Lung (tissue), 11 donors: ENCODE measurements at regions not wholly inside any gene's neighbourhood (a gene's known extent, or its start where the extent isn't known, plus 50 kb on each side); places are given as distances from the start of the nearest gene placed in this dataset.

ENCODE experiments used
- ATAC-seq: fragments of 200-7000 bp; cut with Tn5 transposase; one replicate; pipeline ENCODE4 v1.9.1; 2020; ENCODE audit warnings: moderate number of reproducible peaks; ENCODE audit not compliant: insufficient read depth, low FRiP score
- DNase-seq, 3 donors: peaks; one replicate each; pipeline ENCODE4 v3.0.0-alpha.2; 2013 to 2017
- H3K27ac ChIP-seq, 2 donors: one replicate each; pipeline ENCODE4 v1.5.1; 2013; ENCODE audit warnings: mild to moderate bottlenecking in 2 of 2, moderate library complexity in 2 of 2, control low read depth in 1 of 2, inconsistent platforms in 1 of 2, low read depth in 1 of 2, low read length in 1 of 2
- H3K27me3 ChIP-seq, 3 donors: one replicate each; pipeline ENCODE4 v1.5.1; 2013; ENCODE audit warnings: low read length in 2 of 3; ENCODE audit not compliant: control insufficient read depth in 3 of 3, insufficient read depth in 3 of 3
- H3K36me3 ChIP-seq, 4 donors: one replicate each; pipeline ENCODE4 v1.5.1; 2013; ENCODE audit warnings: low read length in 4 of 4, mild to moderate bottlenecking in 1 of 4, moderate library complexity in 1 of 4; ENCODE audit not compliant: control insufficient read depth in 4 of 4, insufficient read depth in 4 of 4
- H3K4me1 ChIP-seq, 5 donors: one replicate each; pipeline ENCODE4 v1.5.1; 2013; ENCODE audit warnings: low read length in 5 of 5, mild to moderate bottlenecking in 2 of 5, moderate library complexity in 1 of 5; ENCODE audit not compliant: control insufficient read depth in 5 of 5, insufficient read depth in 5 of 5
- H3K4me3 ChIP-seq: one replicate; pipeline ENCODE4 v1.5.1; 2013; ENCODE audit warnings: mild to moderate bottlenecking, control low read depth, moderate library complexity
- H3K9ac ChIP-seq, 2 donors: one replicate each; pipeline ENCODE4 v1.5.1; 2013; ENCODE audit warnings: low read length in 2 of 2, control low read depth in 1 of 2; ENCODE audit not compliant: insufficient read depth in 1 of 2
- H3K9me3 ChIP-seq, 4 donors: one replicate each; pipeline ENCODE4 v1.5.1; 2013; ENCODE audit warnings: low read length in 3 of 4, mild to moderate bottlenecking in 1 of 4, moderate library complexity in 1 of 4; ENCODE audit not compliant: control insufficient read depth in 4 of 4, insufficient read depth in 3 of 4
- WGBS, 2 donors: extraction: QIAGEN DNeasy Blood & Tissue Kit; methylation state at CpG; one replicate each; pipeline ENCODE4 v1.1.7; 2013; 5-methylcytosine and 5-hydroxymethylcytosine counted together
- TF ChIP-seq, protein P1 (sequence below): IDR thresholded peaks from 2 replicates; pipeline ENCODE4 v1.5.1; 2012; ENCODE audit warnings: mild to moderate bottlenecking; ENCODE audit errors: control extremely low read depth, extremely low read depth
- donor health status: control.
- donor health status: control.
- donor health status: Bipolar disorder and iron deficiency.
- donor health status: healthy.
- donor health status: DM: yes; HTN: yes; CAD: no.

- WGBS, 2 donors: 32% methylated on average over 5 of the region's 5 CpGs
- DNase-seq: no peak
Observed at GRCh38 chr1:36580524-36580923, 97.8 kb upstream of the CSF3R start.

GRCh38 chr1:36579039-36579438 is 96.3 kb upstream of the CSF3R start:
- Histone ChIP-seq H3K9ac (no peak overlapping the region), H3K36me3 (no peaks in the 10 kb centered on the region), H3K27ac (no peak overlapping the region), H3K4me3 (no peak overlapping the region), H3K27me3 (peaks cover 0 to 22% (median 0%) of the 10 kb centered on the region in 3 donors), H3K9me3 (no peaks in the 10 kb centered on the region), H3K4me1 (peaks cover 0 to 16% (median 0%) of the 10 kb centered on the region in 5 donors)
- ATAC-seq (no peak), DNase-seq (no peak)
- 68 to 73% methylated on average over 8 of the region's 8 CpGs for WGBS, 2 donors
- TF ChIP-seq, protein P1, sequence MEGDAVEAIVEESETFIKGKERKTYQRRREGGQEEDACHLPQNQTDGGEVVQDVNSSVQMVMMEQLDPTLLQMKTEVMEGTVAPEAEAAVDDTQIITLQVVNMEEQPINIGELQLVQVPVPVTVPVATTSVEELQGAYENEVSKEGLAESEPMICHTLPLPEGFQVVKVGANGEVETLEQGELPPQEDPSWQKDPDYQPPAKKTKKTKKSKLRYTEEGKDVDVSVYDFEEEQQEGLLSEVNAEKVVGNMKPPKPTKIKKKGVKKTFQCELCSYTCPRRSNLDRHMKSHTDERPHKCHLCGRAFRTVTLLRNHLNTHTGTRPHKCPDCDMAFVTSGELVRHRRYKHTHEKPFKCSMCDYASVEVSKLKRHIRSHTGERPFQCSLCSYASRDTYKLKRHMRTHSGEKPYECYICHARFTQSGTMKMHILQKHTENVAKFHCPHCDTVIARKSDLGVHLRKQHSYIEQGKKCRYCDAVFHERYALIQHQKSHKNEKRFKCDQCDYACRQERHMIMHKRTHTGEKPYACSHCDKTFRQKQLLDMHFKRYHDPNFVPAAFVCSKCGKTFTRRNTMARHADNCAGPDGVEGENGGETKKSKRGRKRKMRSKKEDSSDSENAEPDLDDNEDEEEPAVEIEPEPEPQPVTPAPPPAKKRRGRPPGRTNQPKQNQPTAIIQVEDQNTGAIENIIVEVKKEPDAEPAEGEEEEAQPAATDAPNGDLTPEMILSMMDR: no peak

More at GRCh38 chr1:36580524-36580923, 97.8 kb upstream of the CSF3R start:
- Histone ChIP-seq H3K36me3 (no peaks in the 10 kb centered on the region), H3K9me3 (no peaks in the 10 kb centered on the region), H3K4me3 (no peak overlapping the region), H3K9ac (no peak overlapping the region), H3K27ac (no peak overlapping the region), H3K27me3 (peaks cover 0 to 27% (median 0%) of the 10 kb centered on the region in 3 donors), H3K4me1 (peaks cover 0 to 16% (median 0%) of the 10 kb centered on the region in 5 donors)
- ATAC-seq: no peak
- TF ChIP-seq, protein P1: no peak

DNA sequence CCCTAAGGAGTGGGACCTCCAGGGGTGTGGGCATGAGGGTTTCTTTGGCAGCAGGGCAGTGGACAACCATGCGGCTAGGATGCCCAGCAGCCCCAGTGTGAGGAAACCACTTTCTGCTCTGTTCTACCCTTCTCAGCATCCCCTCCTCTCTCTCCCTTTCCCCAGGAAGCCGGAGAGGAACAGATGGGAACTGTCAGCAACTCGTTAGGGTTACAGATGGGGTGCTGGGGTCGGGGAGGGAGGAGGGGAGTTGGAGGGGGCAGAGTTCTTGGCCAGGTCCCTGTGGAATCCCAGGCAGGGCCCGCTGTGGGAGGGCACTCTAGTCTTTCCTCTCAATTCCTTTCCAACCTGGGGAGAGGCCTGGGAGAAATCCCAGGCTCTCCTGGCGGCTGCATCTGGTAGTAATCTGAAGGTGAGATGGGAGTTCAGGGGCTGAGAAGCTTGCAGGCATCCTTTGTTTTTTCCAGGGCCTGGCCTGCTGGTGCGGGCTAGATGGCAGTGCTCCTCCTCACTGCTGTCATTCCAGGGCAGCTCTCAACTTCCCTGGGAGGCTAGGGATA is 93.9 kb upstream of the CSF3R start:
- Histone ChIP-seq H3K9ac (no peak overlapping the region), H3K27me3 (peaks cover 0 to 28% (median 0%) of the 10 kb centered on the region in 3 donors), H3K27ac (no peak overlapping the region), H3K4me3 (no peak overlapping the region), H3K9me3 (no peaks in the 10 kb centered on the region), H3K36me3 (no peaks in the 10 kb centered on the region), H3K4me1 (peaks cover 0 to 16% (median 0%) of the 10 kb centered on the region in 5 donors)
- ATAC-seq: no peak
- TF ChIP-seq, protein P1: no peak
- 40 to 59% methylated on average over 7 of the region's 7 CpGs for WGBS, 2 donors
- DNase-seq: peak; percentile 81 to 89 (median 86)

GRCh38 chr1:36576118-36576517 is 93.4 kb upstream of the CSF3R start:
- no peak overlapping the region for H3K4me3 ChIP-seq
- TF ChIP-seq, protein P1: peak; percentile 49
- H3K27me3 ChIP-seq: peaks cover 0 to 28% (median 0%) of the 10 kb centered on the region in 3 donors
- no peak overlapping the region for H3K27ac ChIP-seq
- ATAC-seq (no peak), DNase-seq (peak; percentile 66 to 79 (median 75))
- H3K36me3 ChIP-seq: no peaks in the 10 kb centered on the region
- WGBS, 2 donors: 0 to 1% methylated on average over 5 to 7 of the region's 7 CpGs
- H3K9me3 ChIP-seq: no peaks in the 10 kb centered on the region
- peaks cover 0 to 16% (median 0%) of the 10 kb centered on the region in 5 donors for H3K4me1 ChIP-seq
- H3K9ac ChIP-seq: no peak overlapping the region
